ENCODE measurements at regions not wholly inside any gene's neighbourhood (a gene's known extent, or its start where the extent isn't known, plus 50 kb on each side); places are given as distances from the start of the nearest gene placed in this dataset.
"Not testable (repeated sequence)": the region's sequence is repeated elsewhere in the genome, so short reads cannot be mapped to it uniquely, and the experiment has no call there.

DNA sequence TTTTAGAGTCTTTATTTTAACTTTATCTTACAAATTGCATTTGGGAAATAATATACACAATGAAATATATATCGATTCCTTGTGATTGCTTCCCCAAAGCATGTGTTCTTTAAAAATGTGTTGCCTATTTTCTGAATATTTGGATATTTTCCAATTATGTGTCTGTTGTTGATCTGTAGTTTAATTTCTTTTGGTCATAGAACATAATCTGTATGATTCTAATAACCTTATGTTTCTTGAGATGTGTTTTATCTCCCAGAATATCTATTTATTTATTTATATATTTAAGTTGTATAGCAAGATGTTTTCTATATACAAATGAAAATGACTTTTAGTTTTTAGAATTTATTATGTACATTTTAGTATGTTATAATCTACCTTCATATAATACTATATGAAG lies 710.8 kb upstream of the PCDH20 start:
- no peak overlapping the region for H3K4me3 ChIP-seq
- H3K27ac ChIP-seq = no peak overlapping the region

DNA sequence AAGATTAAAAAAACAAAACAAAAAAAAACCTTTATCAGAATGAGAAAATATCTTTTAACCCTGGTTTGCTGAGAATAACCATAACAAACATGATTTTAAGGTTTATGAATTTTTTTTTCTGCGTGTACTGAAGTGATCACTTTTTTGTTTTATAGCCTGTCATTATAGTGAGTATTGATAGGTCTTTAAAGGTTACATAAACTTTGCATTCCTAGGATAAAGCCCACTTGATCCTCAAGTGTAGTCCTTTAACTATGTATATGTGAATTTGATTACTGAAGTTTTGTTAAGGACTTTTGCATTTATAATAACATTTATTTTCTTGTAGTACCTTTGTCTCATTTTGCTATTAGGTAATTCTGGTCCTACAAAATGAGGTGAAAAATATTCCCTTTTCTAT lies 709.8 kb upstream of the PCDH20 start:
- Histone ChIP-seq H3K4me3 (no peak overlapping the region), H3K27ac (no peak overlapping the region)

DNA sequence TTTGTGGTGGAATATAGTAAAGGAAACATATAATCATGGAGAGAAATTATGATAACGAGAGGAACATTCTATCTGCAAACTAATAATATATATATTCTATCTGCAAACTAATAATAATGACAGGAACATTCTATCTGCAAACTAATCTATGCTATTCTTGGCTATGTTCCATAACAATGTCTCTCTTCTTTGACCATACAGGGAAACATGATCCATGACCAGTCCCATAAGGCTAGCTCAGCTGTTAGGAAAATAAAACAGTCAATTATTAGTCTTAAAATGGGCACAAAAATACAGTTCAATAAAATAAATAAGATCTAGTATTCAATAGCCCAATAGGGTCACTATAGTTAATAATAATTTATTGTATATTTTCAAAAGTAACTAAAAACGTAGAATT lies 707.8 kb upstream of the PCDH20 start:
- no peak overlapping the region for H3K4me3 ChIP-seq
- no peak overlapping the region for H3K27ac ChIP-seq

DNA sequence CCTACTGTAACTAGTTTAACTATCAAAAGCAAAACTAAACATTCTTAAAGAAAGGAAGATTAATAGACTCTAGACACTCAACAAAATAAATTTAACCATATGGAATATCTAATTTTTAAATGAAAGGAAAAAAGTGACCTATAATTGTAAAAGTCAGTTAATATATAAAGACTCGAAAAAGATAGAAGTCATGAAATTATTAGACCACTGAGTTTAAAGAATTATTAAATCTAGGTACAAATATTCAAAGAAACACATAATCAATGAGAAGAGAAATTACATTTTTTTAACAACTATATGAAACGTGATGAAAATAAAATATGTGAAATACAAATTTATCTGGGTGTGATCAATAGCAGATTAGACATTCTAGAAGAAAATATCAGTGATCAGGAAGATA lies 706.8 kb upstream of the PCDH20 start:
- H3K4me3 ChIP-seq = no peak overlapping the region
- H3K27ac ChIP-seq = no peak overlapping the region

DNA sequence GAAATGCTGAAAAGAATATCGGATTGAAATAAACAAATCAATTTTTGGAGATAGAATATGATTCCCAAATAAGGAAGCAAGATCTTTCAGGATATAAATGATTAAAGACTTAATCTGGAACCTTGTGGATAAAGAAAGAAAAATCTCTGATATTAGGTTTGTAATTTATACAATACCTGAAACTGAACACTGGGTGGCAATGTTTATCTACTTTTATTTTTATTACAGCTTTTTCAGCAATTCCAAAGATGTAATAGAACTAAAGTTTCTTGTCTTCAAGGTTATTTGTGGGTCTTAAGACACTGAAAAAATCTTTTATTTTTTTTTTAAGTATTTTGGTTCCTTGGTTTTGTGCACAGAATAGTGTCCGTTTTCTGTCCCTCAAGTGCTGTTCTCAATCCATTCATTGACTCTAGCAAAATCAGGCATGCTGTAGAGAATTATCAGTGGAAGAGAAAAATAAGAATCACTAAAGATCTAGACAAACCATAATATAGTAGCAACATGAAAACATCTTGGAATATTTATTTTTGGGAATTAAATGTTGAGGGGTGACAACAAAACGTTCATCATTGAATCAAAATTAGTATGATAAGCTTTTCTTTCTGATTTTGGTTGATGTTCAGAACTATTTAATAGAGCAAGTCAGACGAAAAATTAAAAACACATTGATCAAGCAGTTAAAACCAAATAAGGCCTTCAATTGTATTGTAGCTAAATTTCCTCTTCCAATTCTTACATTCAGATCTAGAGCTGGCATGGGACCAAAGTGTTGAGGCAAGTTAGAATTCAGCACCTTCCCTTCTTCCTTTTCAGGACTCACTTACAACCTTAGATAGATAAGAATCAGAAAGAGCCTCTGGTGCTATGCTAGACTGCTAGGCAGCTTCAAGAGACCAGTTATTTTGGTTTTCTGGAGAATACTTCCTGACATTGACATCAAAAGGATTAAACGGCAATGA lies 704.4 kb upstream of the PCDH20 start:
- Histone ChIP-seq H3K4me3 (no peak overlapping the region), H3K27ac (no peak overlapping the region)

DNA sequence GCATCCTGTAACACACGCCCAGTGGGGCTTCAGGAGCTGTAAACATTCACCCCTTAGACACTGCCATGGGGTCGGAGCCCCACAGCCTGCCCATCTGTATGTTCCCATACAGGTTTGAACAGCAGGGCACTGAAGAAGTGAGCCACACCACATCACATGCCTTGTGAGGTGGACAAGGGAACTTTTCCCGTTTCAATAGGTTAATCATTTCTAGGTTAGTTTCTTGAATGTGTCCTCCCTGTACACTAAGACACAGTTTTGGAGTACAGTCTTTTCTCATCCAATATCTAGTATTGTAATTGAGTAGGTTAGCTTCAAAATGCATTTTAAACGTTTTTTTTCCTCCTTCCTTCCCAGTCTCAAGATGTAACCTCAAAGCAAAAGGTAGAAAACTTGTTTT lies 700.2 kb upstream of the PCDH20 start:
- Histone ChIP-seq H3K27ac (no peak overlapping the region), H3K4me3 (no peak overlapping the region)

DNA sequence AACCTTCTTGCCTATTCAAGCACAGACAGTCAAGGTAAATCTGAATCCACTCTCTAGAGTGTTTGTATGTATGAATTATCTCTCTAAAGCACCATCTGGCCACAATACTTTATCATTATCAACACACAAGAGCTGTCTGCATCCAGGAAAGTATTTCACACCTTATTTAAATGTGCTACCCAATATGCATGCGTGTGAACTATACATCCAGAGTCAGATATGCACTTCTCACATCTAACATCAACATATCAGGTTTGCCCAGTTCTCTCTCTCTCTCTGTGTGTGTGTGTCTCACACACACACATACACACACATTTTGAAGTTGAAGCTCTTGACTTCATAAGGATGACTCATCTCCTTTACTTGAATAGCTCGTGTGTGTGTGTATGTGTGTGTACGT lies 697.5 kb upstream of the PCDH20 start:
- H3K27ac ChIP-seq = no peak overlapping the region
- no peak overlapping the region for H3K4me3 ChIP-seq

DNA sequence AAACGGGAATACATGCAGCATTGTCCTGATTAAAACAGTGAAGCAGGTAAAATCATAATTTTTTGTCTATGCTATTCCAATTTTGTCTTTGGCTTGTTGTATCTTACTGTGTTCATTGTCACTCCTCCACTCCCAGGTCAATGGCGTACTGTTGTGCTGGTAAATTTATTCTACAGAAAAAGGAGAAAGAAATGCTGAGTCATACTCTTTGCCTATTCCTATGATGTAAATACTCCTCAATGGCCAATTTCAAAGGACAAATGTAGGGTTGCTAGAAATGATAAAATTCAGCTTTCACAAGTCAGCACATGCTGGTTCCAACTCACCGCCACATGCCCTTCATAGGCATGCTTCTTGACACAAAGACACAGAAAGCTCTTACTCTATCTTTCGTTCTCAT lies 694.4 kb upstream of the PCDH20 start:
- Histone ChIP-seq H3K27ac (no peak overlapping the region), H3K4me3 (no peak overlapping the region)

DNA sequence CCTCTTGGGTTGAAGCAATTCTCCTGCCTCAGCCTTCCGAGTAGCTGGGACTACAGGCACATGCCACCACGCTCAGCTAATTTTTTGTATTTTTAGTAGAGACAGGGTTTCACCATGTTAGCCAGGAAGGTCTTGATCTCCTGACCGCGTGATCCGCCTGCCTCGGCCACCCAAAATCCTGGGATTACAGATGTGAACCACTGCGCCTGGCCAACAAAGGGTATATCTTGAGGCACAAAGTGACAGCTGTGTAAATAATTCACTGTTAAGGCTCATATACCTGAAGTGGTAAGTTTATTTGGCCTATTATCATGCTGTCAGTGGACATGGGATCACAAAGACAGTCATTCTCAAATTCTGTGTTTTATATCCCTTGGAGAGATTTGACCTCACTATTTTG lies 688.5 kb upstream of the PCDH20 start:
- H3K4me3 ChIP-seq, H3K27ac ChIP-seq: not testable (repeated sequence)

DNA sequence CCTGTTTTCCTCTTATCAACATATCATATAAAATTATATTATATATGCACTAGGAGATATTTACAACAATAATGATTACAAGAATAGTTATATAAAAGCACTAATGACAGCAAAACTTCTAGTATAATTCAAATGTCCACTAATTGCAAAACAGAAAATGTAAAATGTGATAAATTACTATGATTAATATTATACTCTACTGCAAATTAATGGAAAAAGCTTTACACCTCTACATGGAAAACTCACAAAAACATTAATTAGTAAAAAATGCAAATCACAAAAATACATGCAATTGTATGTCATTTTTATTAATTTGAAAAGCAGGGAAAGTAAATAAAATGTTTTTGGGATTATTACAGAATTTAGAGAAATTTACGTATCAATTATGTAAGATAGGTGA lies 681.0 kb upstream of the PCDH20 start:
- Histone ChIP-seq H3K27ac (no peak overlapping the region), H3K4me3 (no peak overlapping the region)

DNA sequence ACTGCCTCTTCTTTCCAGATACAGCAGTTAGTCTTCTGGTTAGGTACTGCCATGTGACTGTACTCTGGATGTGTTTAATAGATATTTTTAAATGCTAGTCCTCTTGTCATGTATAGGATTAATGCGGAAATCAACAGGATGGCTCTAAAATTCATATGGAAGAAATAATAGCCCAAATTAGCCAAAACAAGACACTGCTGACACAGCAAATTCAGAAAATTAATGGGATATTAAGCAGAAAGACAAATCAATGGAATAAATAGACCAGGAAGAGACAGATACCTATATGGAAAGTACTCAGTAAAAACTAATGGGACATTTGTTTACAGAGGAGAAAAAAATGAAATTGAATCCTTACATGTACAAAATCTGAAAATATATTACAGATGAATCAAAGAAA lies 679.3 kb upstream of the PCDH20 start:
- Histone ChIP-seq H3K27ac (no peak overlapping the region), H3K4me3 (no peak overlapping the region)

DNA sequence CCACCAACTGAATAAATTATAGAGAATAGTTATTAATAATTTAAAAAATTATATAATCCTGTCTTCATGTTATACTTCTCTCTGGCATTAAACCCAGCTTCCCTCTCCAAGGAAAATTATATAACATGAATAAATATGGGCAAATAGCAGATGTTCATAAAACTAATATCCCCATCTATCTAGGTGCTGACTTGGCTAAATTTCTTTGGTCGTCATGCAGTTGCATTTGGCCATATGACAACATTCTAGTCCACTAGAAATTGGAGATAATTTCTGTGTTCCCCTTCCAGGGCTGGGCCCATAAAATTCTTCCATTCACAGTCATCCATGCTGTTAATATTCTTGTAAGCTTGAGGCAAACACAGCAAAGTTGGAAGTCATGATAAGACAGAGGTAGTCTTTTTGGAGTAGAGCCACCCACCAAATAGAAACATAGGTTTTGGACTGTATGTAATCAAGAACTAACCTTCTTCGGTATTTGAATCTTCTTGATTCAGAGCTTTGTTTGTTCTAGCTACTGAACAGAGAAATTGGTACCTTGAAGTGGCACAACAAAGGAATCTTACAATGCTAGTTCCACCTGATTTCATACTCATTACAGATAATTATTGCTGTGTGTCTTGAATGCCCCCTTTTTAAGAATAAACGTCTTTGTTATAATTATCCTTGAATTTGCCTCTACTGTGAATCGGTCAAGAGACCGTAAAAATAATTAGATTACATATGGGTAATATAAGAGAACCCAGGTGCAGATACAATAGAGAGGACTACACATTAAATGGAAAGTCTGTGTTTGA lies 678.5 kb upstream of the PCDH20 start:
- Histone ChIP-seq H3K27ac (no peak overlapping the region), H3K4me3 (no peak overlapping the region)

DNA sequence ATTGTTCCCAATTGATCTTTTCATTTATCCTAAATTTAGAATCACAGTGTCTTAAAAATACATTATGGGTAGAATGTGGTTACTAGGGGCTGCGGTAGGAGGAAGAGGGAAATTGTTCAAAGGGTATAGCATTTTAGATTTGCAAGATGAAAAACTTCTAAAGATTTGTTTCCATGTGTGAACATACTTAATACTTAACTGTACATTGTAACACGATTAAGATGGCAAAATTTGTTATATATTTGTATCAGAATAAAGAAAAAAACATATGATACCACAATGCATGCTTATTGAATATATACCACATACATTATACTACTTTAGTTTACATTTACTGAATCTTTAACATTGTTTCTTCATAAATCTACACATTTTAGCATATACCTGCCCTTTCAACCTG lies 677.3 kb upstream of the PCDH20 start:
- Histone ChIP-seq H3K27ac (no peak overlapping the region), H3K4me3 (no peak overlapping the region)

DNA sequence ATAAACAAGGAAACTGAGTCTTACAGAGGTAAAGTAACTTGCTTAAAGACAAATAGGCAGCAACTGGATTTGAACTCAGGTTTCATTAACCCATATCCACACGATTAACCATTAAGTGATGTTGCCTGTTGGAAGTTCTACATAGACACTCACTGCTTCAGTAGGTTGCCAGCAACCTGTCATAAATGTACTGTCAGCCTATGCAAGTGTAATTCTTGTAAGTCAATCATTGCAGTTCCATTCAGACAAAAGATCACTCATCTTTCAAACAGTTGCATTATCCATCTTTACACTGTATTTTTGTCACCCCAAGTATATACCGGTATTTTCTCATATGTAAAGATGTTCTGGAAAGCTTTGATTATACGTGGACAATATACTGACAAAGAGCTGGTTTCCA lies 676.9 kb upstream of the PCDH20 start:
- Histone ChIP-seq H3K27ac (no peak overlapping the region), H3K4me3 (no peak overlapping the region)

DNA sequence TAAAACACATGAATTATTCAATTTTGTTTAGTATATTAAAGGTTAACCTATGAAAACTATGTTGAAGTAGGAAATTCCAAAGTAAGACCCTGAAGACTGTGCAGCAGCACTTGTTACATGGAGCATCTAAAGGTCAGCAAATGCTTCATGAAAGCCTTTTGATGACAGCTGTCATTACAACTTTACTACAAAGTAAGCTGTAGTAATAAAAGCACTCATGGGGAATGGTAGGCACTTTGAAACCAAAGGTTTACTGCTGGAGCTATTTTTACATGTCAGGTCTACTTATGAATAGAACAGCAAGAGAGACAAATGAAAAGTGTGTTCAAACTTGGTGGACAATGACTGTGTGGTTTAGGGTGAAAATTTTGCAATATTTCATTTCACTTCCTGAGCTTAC lies 672.5 kb upstream of the PCDH20 start:
- H3K4me3 ChIP-seq = no peak overlapping the region
- H3K27ac ChIP-seq = no peak overlapping the region

DNA sequence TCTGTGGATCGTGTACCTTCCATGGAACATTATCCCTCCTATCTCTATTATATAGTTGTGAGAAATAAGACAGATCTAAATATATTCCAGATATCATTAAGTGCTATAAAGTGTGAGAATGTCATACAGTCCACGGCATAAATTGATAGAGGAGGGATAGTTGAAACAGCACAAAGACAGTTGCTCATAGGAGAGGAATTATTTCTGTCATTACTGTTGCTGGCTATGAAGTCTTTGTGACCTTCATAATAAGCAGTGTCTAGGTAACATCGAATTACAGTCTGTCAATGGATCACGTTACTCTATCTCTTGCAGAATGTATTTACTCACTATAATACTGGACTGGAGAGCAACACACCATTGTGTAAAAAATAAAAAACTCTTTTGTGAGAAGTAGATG lies 671.5 kb upstream of the PCDH20 start:
- no peak overlapping the region for H3K27ac ChIP-seq
- no peak overlapping the region for H3K4me3 ChIP-seq

DNA sequence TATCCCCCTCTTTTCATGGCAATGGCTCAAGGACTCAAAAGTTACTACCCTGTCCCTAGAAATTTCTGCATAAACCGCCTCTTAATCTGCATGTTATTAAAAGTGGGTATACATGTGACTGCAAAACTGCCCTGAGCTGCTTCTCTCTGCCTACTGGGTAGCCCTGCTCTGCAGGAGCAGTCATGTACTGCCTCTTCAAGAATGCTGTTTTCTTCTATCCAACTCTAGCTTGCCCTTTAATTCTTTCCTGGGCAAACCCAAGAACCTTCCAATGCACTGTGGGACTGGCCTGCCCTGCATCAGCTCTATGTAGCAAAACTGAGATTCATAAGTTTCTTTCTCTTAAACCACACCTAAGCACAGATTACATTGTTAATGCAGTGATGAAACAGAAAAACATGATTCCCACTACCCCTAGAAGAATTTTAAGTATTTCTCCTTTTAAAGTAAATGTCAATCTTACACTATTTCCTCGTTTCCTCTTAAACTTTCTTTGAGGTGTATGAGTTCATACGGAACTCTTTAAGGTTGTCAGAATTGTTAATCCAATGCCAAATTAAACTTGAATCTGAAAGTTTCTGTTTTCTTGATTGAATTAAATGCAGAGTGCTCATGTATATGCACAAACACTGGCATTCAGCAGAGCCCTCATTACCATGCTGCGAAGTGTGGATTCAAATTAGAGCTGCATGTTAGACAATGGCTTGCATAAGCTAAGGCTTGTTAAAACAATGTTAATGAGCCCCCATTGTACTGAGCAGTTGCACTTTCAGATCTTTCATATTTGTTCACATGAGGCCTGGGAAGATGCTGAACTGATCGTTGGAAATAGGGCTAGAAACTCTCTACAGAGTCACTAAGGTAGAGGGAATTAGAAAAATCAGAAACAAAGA lies 669.9 kb upstream of the PCDH20 start:
- Histone ChIP-seq H3K27ac (no peak overlapping the region), H3K4me3 (no peak overlapping the region)

DNA sequence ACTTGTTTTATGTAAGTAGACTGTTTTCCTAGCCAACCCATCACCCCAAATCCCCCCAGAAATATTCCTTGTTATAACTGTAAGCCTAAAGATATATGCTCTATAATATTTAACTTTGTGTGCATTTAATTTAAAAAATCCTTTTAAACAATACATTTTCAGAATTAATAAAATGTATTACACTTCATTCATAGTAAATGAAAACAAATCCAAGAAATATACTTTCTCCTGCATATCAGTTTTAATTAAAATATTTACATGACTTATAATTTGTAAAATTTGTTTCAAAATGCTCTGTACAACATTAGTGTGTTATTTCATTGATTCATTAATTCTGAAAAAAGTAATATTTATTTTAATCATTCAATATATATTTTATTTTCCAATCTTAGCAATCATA lies 669.1 kb upstream of the PCDH20 start:
- H3K27ac ChIP-seq = no peak overlapping the region
- no peak overlapping the region for H3K4me3 ChIP-seq

DNA sequence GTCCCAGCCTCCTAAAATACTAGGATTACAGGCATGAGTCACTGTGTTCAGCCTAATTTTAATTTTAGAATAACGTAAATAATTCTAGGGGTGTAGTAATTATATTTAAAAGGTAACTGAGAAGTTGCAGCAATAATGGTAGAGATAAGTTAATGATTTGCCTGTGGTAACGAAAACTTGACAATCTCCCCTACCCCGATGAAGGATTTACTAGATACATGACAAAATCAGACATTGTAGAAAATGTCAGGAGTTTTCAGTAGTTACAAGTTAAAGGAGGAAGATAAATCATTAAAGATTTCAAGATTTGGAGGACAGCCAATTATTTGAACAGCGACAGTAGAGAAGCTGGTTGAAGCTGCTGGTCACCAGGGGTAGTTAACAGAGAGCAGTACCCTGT lies 652.2 kb upstream of the PCDH20 start:
- Histone ChIP-seq H3K4me3 (no peak overlapping the region), H3K27ac (no peak overlapping the region)

DNA sequence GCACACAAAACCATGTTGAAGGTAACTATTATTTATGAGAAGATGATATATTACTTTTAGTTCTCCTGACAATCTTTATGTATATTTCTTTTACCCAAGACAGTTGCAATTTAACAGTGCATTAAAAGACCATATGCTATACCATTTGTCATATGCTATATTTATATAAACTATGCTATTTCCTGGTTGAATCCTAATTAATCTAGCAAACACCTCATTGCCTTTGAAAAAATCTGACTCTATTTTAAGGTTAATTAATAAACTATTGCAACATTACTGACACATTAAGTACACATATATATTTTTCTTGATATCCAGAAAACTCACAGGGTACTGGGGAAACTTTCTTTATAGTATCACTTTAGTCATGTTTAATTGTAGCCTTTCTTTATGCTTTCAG lies 649.4 kb upstream of the PCDH20 start:
- Histone ChIP-seq H3K4me3 (no peak overlapping the region), H3K27ac (no peak overlapping the region)

Data from skin epidermis (tissue), 12 donors.